K562 (cell line): ENCODE measurements at regions not wholly inside any gene's neighbourhood (a gene's known extent, or its start where the extent isn't known, plus 50 kb on each side); places are given as distances from the start of the nearest gene placed in this dataset.

Experiments used
- CREB1 ChIP-seq, 2 experiments: sonication (generic) in 1 of 2; formaldehyde crosslinking in 1 of 2; IDR thresholded peaks; 2 replicates each; pipeline versions ENCODE4 v1.6.1 to v1.8.0; 2012 to 2022; ENCODE audit warnings: inconsistent platforms in 1 of 2, mild to moderate bottlenecking in 1 of 2, missing genetic modification reagents in 1 of 2, moderate library complexity in 1 of 2
- CREM ChIP-seq: IDR thresholded peaks from 2 replicates; pipeline ENCODE4 v1.6.1; 2014; ENCODE audit warnings: antibody characterized with exemption, low read depth
- E2F4 ChIP-seq: sonication (generic); formaldehyde crosslinking; IDR thresholded peaks from 2 replicates; pipeline ENCODE4 v1.8.0; 2022; ENCODE audit warnings: mild to moderate bottlenecking, low read depth, missing genetic modification reagents
- ELK1 ChIP-seq: sonication (generic); formaldehyde crosslinking; IDR thresholded peaks from 2 replicates; pipeline ENCODE4 v1.8.1; 2022; ENCODE audit warnings: missing genetic modification reagents
- FOXK2 ChIP-seq, 2 experiments: fragments of 450-650 bp; IDR thresholded peaks in 1 of 2; conservative IDR thresholded peaks in 1 of 2; 2 replicates each; pipeline ENCODE4 v1.6.1; 2016; ENCODE audit warnings: low read depth in 2 of 2, mild to moderate bottlenecking in 1 of 2
- GTF3C2 ChIP-seq: IDR thresholded peaks from 3 replicates; pipeline ENCODE4 v1.6.1; 2011; ENCODE audit warnings: borderline replicate concordance, mild to moderate bottlenecking, moderate library complexity; ENCODE audit not compliant: insufficient read length; ENCODE audit errors: extremely low read depth
- HDAC2 ChIP-seq: fragments of 450-650 bp; IDR thresholded peaks from 2 replicates; pipeline ENCODE4 v1.6.1; 2016; ENCODE audit warnings: mild to moderate bottlenecking
- MECOM ChIP-seq: fragments of 250-450 bp; sonication (Bioruptor Pico); IDR thresholded peaks from 2 replicates; pipeline ENCODE4 v1.8.0; 2022; ENCODE audit warnings: inconsistent platforms
- MEF2A ChIP-seq: IDR thresholded peaks from 2 replicates; pipeline ENCODE4 v1.6.1; 2011; ENCODE audit warnings: low read depth, mild to moderate bottlenecking, low read length, moderate library complexity; ENCODE audit not compliant: control insufficient read depth
- MTA1 ChIP-seq: fragments of 450-650 bp; IDR thresholded peaks from 2 replicates; pipeline ENCODE4 v1.6.1; 2017; ENCODE audit warnings: borderline replicate concordance
- NUFIP1 ChIP-seq: fragments of 450-650 bp; IDR thresholded peaks from 2 replicates; pipeline ENCODE4 v1.6.1; 2018; ENCODE audit not compliant: partially characterized antibody
- RCOR1 ChIP-seq, 2 experiments: IDR thresholded peaks; 2 replicates each; pipeline ENCODE4 v1.6.1; 2012; ENCODE audit warnings: low read depth in 2 of 2, low read length in 2 of 2, borderline replicate concordance in 1 of 2, improper control_type of control experiment in 1 of 2
- RNF2 ChIP-seq: sonication (generic); IDR thresholded peaks from 2 replicates; pipeline ENCODE4 v1.6.1; 2016
- RUNX1 ChIP-seq: sonication (generic); IDR thresholded peaks from 2 replicates; pipeline ENCODE4 v1.6.1; 2016; ENCODE audit warnings: antibody characterized with exemption, low read depth
- SMARCA4 ChIP-seq: fragments of 450-650 bp; IDR thresholded peaks from 2 replicates; pipeline ENCODE4 v1.6.1; 2016
- SMARCC2 ChIP-seq: fragments of 450-650 bp; IDR thresholded peaks from 2 replicates; pipeline ENCODE4 v1.6.1; 2017; ENCODE audit warnings: antibody characterized with exemption, moderate library complexity, mild to moderate bottlenecking, low read depth
- U2AF2 ChIP-seq: fragments of 200-400 bp; formaldehyde crosslinking; optimal IDR thresholded peaks from 2 replicates; pipeline ENCODE3; 2017; ENCODE audit warnings: low read depth, mild to moderate bottlenecking, low read length
- ZBTB5 ChIP-seq: fragments of 450-650 bp; IDR thresholded peaks from 2 replicates; pipeline ENCODE4 v1.6.1; 2017; ENCODE audit warnings: antibody characterized with exemption
- ZNF140 ChIP-seq: fragments of 250-450 bp; sonication (Bioruptor Pico); IDR thresholded peaks from 2 replicates; pipeline ENCODE4 v1.8.0; 2021; ENCODE audit warnings: moderate library complexity, mild to moderate bottlenecking, inconsistent platforms
- ZNF224 ChIP-seq: sonication (generic); formaldehyde crosslinking; IDR thresholded peaks from 2 replicates; pipeline ENCODE4 v1.8.0; 2022; ENCODE audit warnings: mild to moderate bottlenecking, missing genetic modification reagents
- ZNF253 ChIP-seq: fragments of 250-450 bp; sonication (Bioruptor Pico); conservative IDR thresholded peaks from 2 replicates; pipeline ENCODE4 v1.6.1; 2021; ENCODE audit warnings: mild to moderate bottlenecking

GRCh38 chr4:81806485-81806884 is 334.8 kb upstream of the RASGEF1B start (continued):
- TF ChIP-seq E2F4 (CRISPR knock-in tag) (no peak), RUNX1 (no peak), ZNF253 (CRISPR knock-in tag) (no peak), ZNF140 (no peak), ZBTB5 (no peak), FOXK2 (conservative IDR thresholded peaks at IDR 0.05 in 1 of 2, IDR thresholded peaks at IDR 0.05 in 1 of 2; ENCODE audit: low read depth in 2 of 2) (no peak), HDAC2 (no peak; the same call in 1 of the 2 replicates), SMARCC2 (peak; percentile 62; the same call in 1 of the 2 replicates), MTA1 (no peak), ELK1 (CRISPR knock-in tag) (no peak), GTF3C2 (no peak), SMARCA4 (peak; percentile 94), MEF2A (no peak), RCOR1 (IDR thresholded peaks at IDR 0.05; ENCODE audit: borderline replicate concordance in 1 of 2, low read depth in 2 of 2, low read length in 2 of 2) (peak in 1 of 2 experiments; percentile 66; a peak in 1 of 4 replicates), U2AF2 (no peak), ZNF224 (no peak), NUFIP1 (no peak), CREB1 (IDR thresholded peaks at IDR 0.05) (no peak), CREB1 (CRISPR knock-in tag; IDR thresholded peaks at IDR 0.05) (no peak), RNF2 (peak; percentile 32; the same call in 1 of the 2 replicates), MECOM (CRISPR knock-in tag) (no peak), CREM (0 out of 2 replicates have a peak, but pooled peaks have one; percentile 45)
